H9 (cell line): ENCODE measurements at regions not wholly inside any gene's neighbourhood (a gene's known extent, or its start where the extent isn't known, plus 50 kb on each side); places are given as distances from the start of the nearest gene placed in this dataset.

Source experiments
- DNase-seq: peaks from one replicate; pipeline ENCODE4 v3.0.0-alpha.2; 2017
- H2AFZ ChIP-seq: one replicate; pipeline ENCODE4 v1.6.1; 2013; ENCODE audit warnings: mild to moderate bottlenecking, low read length, control low read depth, moderate library complexity
- H2AK5ac ChIP-seq: 2 replicates; pipeline ENCODE4 v1.6.1; 2013; ENCODE audit warnings: low read length, control low read depth, mixed read lengths; ENCODE audit not compliant: insufficient read length
- H2BK120ac ChIP-seq: one replicate; pipeline ENCODE4 v1.6.1; 2013; ENCODE audit warnings: low read depth, mild to moderate bottlenecking, low read length, control low read depth, inconsistent platforms; ENCODE audit not compliant: poor library complexity, severe bottlenecking
- H2BK12ac ChIP-seq: 2 replicates; pipeline ENCODE4 v1.6.1; 2013; ENCODE audit warnings: low read length, control low read depth, mixed read lengths, low read depth; ENCODE audit not compliant: insufficient read length
- H2BK15ac ChIP-seq: 2 replicates; pipeline ENCODE4 v1.6.1; 2013; ENCODE audit warnings: low read depth, low read length, control low read depth
- H2BK20ac ChIP-seq: one replicate; pipeline ENCODE4 v1.6.1; 2013; ENCODE audit warnings: low read depth, mild to moderate bottlenecking, low read length, control low read depth, inconsistent platforms; ENCODE audit not compliant: poor library complexity, severe bottlenecking
- H2BK5ac ChIP-seq: 2 replicates; pipeline ENCODE4 v1.6.1; 2013; ENCODE audit warnings: low read length, control low read depth, mixed read lengths; ENCODE audit not compliant: insufficient read length
- H3K14ac ChIP-seq: 2 replicates; pipeline ENCODE4 v1.6.1; 2013; ENCODE audit warnings: low read length, control low read depth; ENCODE audit not compliant: insufficient read depth
- H3K18ac ChIP-seq: 2 replicates; pipeline ENCODE4 v1.6.1; 2013; ENCODE audit warnings: low read depth, mild to moderate bottlenecking, mixed read lengths, low read length, control low read depth; ENCODE audit not compliant: insufficient read length
- H3K23ac ChIP-seq: 2 replicates; pipeline ENCODE4 v1.6.1; 2013; ENCODE audit warnings: low read length, control low read depth, mixed read lengths, low read depth; ENCODE audit not compliant: insufficient read length
- H3K23me2 ChIP-seq: 2 replicates; pipeline ENCODE4 v1.6.1; 2013; ENCODE audit warnings: low read depth, mild to moderate bottlenecking, mixed read lengths, low read length, control low read depth; ENCODE audit not compliant: insufficient read length, poor library complexity, severe bottlenecking
- H3K27ac ChIP-seq: 2 replicates; pipeline ENCODE4 v1.5.1; 2013; ENCODE audit warnings: low read length, control low read depth, mixed read lengths, low read depth; ENCODE audit not compliant: insufficient read length
- H3K27me3 ChIP-seq: 2 replicates; pipeline ENCODE4 v1.6.1; 2013; ENCODE audit warnings: low read length, control low read depth, inconsistent platforms; ENCODE audit not compliant: insufficient read depth
- H3K4ac ChIP-seq: 2 replicates; pipeline ENCODE4 v1.6.1; 2013; ENCODE audit warnings: low read depth, mild to moderate bottlenecking, control low read depth, inconsistent platforms, low read length, moderate library complexity
- H3K4me1 ChIP-seq: 2 replicates; pipeline ENCODE4 v1.6.1; 2013; ENCODE audit warnings: low read length, control low read depth, inconsistent platforms; ENCODE audit not compliant: insufficient read depth
- H3K4me2 ChIP-seq: 2 replicates; pipeline ENCODE4 v1.6.1; 2013; ENCODE audit warnings: low read length, control low read depth, mixed read lengths; ENCODE audit not compliant: insufficient read length, insufficient read depth
- H3K56ac ChIP-seq: 2 replicates; pipeline ENCODE4 v1.6.1; 2013; ENCODE audit warnings: low read depth, mild to moderate bottlenecking, mixed read lengths, low read length, control low read depth; ENCODE audit not compliant: insufficient read length
- H3K79me1 ChIP-seq: 2 replicates; pipeline ENCODE4 v1.6.1; 2013; ENCODE audit warnings: low read depth, mild to moderate bottlenecking, moderate library complexity, low read length, control low read depth, inconsistent platforms; ENCODE audit not compliant: insufficient read depth, poor library complexity, severe bottlenecking
- H3K79me2 ChIP-seq: 2 replicates; pipeline ENCODE4 v1.6.1; 2013; ENCODE audit warnings: low read length, control low read depth, inconsistent platforms; ENCODE audit not compliant: insufficient read depth
- H3K9ac ChIP-seq: 2 replicates; pipeline ENCODE4 v1.6.1; 2013; ENCODE audit warnings: low read length, control low read depth, mixed read lengths; ENCODE audit not compliant: insufficient read length; ENCODE audit errors: extremely low read depth
- H3K9me3 ChIP-seq: one replicate; pipeline ENCODE4 v1.6.1; 2013; ENCODE audit warnings: low read depth, low read length, inconsistent platforms; ENCODE audit not compliant: control insufficient read depth
- H3T11ph ChIP-seq: one replicate; pipeline ENCODE4 v1.6.1; 2013; ENCODE audit warnings: mild to moderate bottlenecking, low read length, control low read depth, inconsistent platforms
- H4K20me1 ChIP-seq: one replicate; pipeline ENCODE4 v1.6.1; 2013; ENCODE audit not compliant: control insufficient read depth, insufficient read length, insufficient read depth
- H4K5ac ChIP-seq: 2 replicates; pipeline ENCODE4 v1.6.1; 2013; ENCODE audit warnings: low read depth, mild to moderate bottlenecking, mixed read lengths, low read length, control low read depth; ENCODE audit not compliant: insufficient read length
- H4K8ac ChIP-seq: replicated peaks from 2 replicates; pipeline ENCODE4 v1.6.1; 2013; ENCODE audit warnings: low read length, control low read depth, mixed read lengths, low read depth; ENCODE audit not compliant: insufficient read length
- H4K91ac ChIP-seq: 2 replicates; pipeline ENCODE4 v1.6.1; 2013; ENCODE audit warnings: low read depth, mild to moderate bottlenecking, moderate library complexity, mixed read lengths, low read length, control low read depth; ENCODE audit not compliant: insufficient read length
- H3K27ac Mint-ChIP-seq, 3 experiments: 2 replicates in 2 of 3; 3 replicates in 1 of 3; pipeline ENCODE4 v1.8.0; 2020 to 2021; ENCODE audit warnings: mixed read lengths in 3 of 3, mild to moderate bottlenecking in 1 of 3, moderate library complexity in 1 of 3
- H3K27me3 Mint-ChIP-seq: 2 replicates; pipeline ENCODE4 v1.8.0; 2021; ENCODE audit warnings: low read depth, mild to moderate bottlenecking, moderate library complexity, mixed read lengths
- H3K36me3 Mint-ChIP-seq, 3 experiments: 2 replicates in 2 of 3; 3 replicates in 1 of 3; pipeline ENCODE4 v1.8.0; 2020 to 2021; ENCODE audit warnings: low read depth in 3 of 3, mixed read lengths in 3 of 3; ENCODE audit not compliant: insufficient read depth in 1 of 3
- H3K4me1 Mint-ChIP-seq, 2 experiments: 2 replicates each; pipeline ENCODE4 v1.8.0; 2020; ENCODE audit warnings: mixed read lengths in 2 of 2
- H3K4me3 Mint-ChIP-seq, 2 experiments: 2 replicates in 1 of 2; 3 replicates in 1 of 2; pipeline ENCODE4 v1.8.0; 2020 to 2021; ENCODE audit warnings: mild to moderate bottlenecking in 2 of 2, mixed read lengths in 2 of 2, moderate library complexity in 1 of 2
- H3K9me3 Mint-ChIP-seq, 2 experiments: 2 replicates in 1 of 2; 3 replicates in 1 of 2; pipeline ENCODE4 v1.8.0; 2020; ENCODE audit warnings: mild to moderate bottlenecking in 2 of 2, mixed read lengths in 2 of 2, moderate library complexity in 1 of 2
- CTCF ChIP-seq: fragments of 200-600 bp; sonication (generic); conservative IDR thresholded peaks from 3 replicates; pipeline ENCODE4 v1.8.0; 2021; ENCODE audit warnings: antibody characterized with exemption, mild to moderate bottlenecking

DNA sequence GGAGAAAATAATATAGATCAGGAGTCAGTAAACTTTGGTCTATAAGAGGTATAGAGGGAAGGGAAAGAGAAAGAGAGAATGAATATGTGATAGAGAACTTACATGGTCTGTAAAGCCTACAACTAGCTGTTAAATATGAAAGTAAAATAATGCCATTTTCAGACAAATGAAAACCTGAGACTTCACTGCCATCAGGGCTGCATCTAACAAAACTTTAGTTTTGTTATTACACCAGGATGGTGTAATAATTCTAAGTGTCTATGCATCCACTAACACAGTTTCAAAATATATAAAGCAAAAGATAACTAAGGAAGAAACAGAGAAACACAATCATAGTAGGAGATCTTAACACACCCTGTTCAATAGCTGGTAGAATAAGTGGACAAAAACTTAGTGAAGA lies 217.7 kb downstream of the KLF13 start:
- Mint-ChIP-seq H3K9me3 (no peaks in the 10 kb centered on the region), H3K4me1 (peaks cover 0 to 2% of the 10 kb centered on the region in 2 experiments; a peak in 1 of 4 replicates), H3K4me3 (no peak overlapping the region), H3K27me3 (no peaks in the 10 kb centered on the region), H3K36me3 (no peaks in the 10 kb centered on the region), H3K27ac (no peak overlapping the region)
- Histone ChIP-seq H3K4me2 (no peak overlapping the region), H2AFZ (no peak overlapping the region), H4K8ac (no peak overlapping the region), H2BK120ac (no peak overlapping the region), H3K18ac (no peak overlapping the region), H3K9ac (no peak overlapping the region), H3K9me3 (no peaks in the 10 kb centered on the region), H2BK5ac (no peak overlapping the region), H2BK20ac (no peak overlapping the region), H4K91ac (no peak overlapping the region), H3K23ac (no peak overlapping the region), H3T11ph (no peak overlapping the region), H3K79me1 (no peaks in the 10 kb centered on the region), H3K4me1 (no peaks in the 10 kb centered on the region), H3K14ac (no peak overlapping the region), H3K27me3 (no peaks in the 10 kb centered on the region), H3K4ac (no peak overlapping the region), H2BK12ac (no peak overlapping the region), H3K27ac (no peak overlapping the region), H2BK15ac (no peak overlapping the region), H3K56ac (no peak overlapping the region), H4K20me1 (no peaks in the 10 kb centered on the region), H4K5ac (no peak overlapping the region), H2AK5ac (no peak overlapping the region), H3K79me2 (no peaks in the 10 kb centered on the region), H3K23me2 (no peaks in the 10 kb centered on the region)
- no peak for DNase-seq
- no peak for TF ChIP-seq CTCF
